ENCODE measurements at regions not wholly inside any gene's neighbourhood (a gene's known extent, or its start where the extent isn't known, plus 50 kb on each side); places are given as distances from the start of the nearest gene placed in this dataset.

GRCh38 chr7:85748861-85749260 lies 562.0 kb upstream of the SEMA3D start:
- peaks cover 67% of the 10 kb centered on the region for H3K9me3 Mint-ChIP-seq
- H3K4me1 Mint-ChIP-seq, result no peaks in the 10 kb centered on the region
- no peak overlapping the region for H3K4me3 Mint-ChIP-seq
- peaks cover 17% of the 10 kb centered on the region for H3K36me3 Mint-ChIP-seq
- no peaks in the 10 kb centered on the region for H3K27me3 Mint-ChIP-seq (ENCODE audit: low read depth)
- TF ChIP-seq, protein P1, sequence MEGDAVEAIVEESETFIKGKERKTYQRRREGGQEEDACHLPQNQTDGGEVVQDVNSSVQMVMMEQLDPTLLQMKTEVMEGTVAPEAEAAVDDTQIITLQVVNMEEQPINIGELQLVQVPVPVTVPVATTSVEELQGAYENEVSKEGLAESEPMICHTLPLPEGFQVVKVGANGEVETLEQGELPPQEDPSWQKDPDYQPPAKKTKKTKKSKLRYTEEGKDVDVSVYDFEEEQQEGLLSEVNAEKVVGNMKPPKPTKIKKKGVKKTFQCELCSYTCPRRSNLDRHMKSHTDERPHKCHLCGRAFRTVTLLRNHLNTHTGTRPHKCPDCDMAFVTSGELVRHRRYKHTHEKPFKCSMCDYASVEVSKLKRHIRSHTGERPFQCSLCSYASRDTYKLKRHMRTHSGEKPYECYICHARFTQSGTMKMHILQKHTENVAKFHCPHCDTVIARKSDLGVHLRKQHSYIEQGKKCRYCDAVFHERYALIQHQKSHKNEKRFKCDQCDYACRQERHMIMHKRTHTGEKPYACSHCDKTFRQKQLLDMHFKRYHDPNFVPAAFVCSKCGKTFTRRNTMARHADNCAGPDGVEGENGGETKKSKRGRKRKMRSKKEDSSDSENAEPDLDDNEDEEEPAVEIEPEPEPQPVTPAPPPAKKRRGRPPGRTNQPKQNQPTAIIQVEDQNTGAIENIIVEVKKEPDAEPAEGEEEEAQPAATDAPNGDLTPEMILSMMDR (IDR thresholded peaks at IDR 0.05; ENCODE audit: unreplicated experiment), result no peak
- H3K27ac Mint-ChIP-seq, result no peak overlapping the region
- DNase-seq (ENCODE audit: low spot score in 2 of 2, unreplicated experiment in 2 of 2), result no peak

- peaks cover 9% of the 10 kb centered on the region for H3K36me3 Mint-ChIP-seq
- H3K27ac Mint-ChIP-seq, result no peak overlapping the region
- H3K9me3 Mint-ChIP-seq, result peaks cover 40% of the 10 kb centered on the region
- TF ChIP-seq, protein P1 (IDR thresholded peaks at IDR 0.05; ENCODE audit: unreplicated experiment), result no peak
- DNase-seq (ENCODE audit: low spot score in 2 of 2, unreplicated experiment in 2 of 2), result no peak
- H3K4me1 Mint-ChIP-seq, result peaks cover 8% of the 10 kb centered on the region
- no peaks in the 10 kb centered on the region for H3K27me3 Mint-ChIP-seq (ENCODE audit: low read depth)
- H3K4me3 Mint-ChIP-seq, result no peak overlapping the region
Measured at GRCh38 chr7:85737426-85737825, 550.6 kb upstream of the SEMA3D start.

GRCh38 chr7:85736085-85736484 lies 549.2 kb upstream of the SEMA3D start:
- no peak overlapping the region for H3K27ac Mint-ChIP-seq
- H3K9me3 Mint-ChIP-seq, result peaks cover 49% of the 10 kb centered on the region
- no peak for DNase-seq (ENCODE audit: low spot score in 2 of 2, unreplicated experiment in 2 of 2)
- no peaks in the 10 kb centered on the region for H3K27me3 Mint-ChIP-seq (ENCODE audit: low read depth)
- TF ChIP-seq, protein P1 (IDR thresholded peaks at IDR 0.05; ENCODE audit: unreplicated experiment), result no peak
- no peak overlapping the region for H3K4me3 Mint-ChIP-seq
- H3K36me3 Mint-ChIP-seq, result peaks cover 15% of the 10 kb centered on the region
- peaks cover 8% of the 10 kb centered on the region for H3K4me1 Mint-ChIP-seq

- peaks cover 15% of the 10 kb centered on the region for H3K36me3 Mint-ChIP-seq
- no peak for DNase-seq (ENCODE audit: low spot score in 2 of 2, unreplicated experiment in 2 of 2)
- H3K4me3 Mint-ChIP-seq, result no peak overlapping the region
- no peak overlapping the region for H3K27ac Mint-ChIP-seq
- H3K9me3 Mint-ChIP-seq, result peaks cover 48% of the 10 kb centered on the region
- peaks cover 8% of the 10 kb centered on the region for H3K4me1 Mint-ChIP-seq
- TF ChIP-seq, protein P1 (IDR thresholded peaks at IDR 0.05; ENCODE audit: unreplicated experiment), result no peak
- H3K27me3 Mint-ChIP-seq (ENCODE audit: low read depth), result no peaks in the 10 kb centered on the region
Measured at GRCh38 chr7:85734823-85735222, 548.0 kb upstream of the SEMA3D start.

- TF ChIP-seq, protein P1 (IDR thresholded peaks at IDR 0.05; ENCODE audit: unreplicated experiment), result no peak
- peaks cover 15% of the 10 kb centered on the region for H3K36me3 Mint-ChIP-seq
- H3K27me3 Mint-ChIP-seq (ENCODE audit: low read depth), result no peaks in the 10 kb centered on the region
- DNase-seq (ENCODE audit: low spot score in 2 of 2, unreplicated experiment in 2 of 2), result no peak
- H3K27ac Mint-ChIP-seq, result no peak overlapping the region
- peaks cover 44% of the 10 kb centered on the region for H3K9me3 Mint-ChIP-seq
- peaks cover 8% of the 10 kb centered on the region for H3K4me1 Mint-ChIP-seq
- no peak overlapping the region for H3K4me3 Mint-ChIP-seq
Measured at GRCh38 chr7:85733169-85733915, 546.5 kb upstream of the SEMA3D start.
